B cell (primary cell): ENCODE measurements at regions not wholly inside any gene's neighbourhood (a gene's known extent, or its start where the extent isn't known, plus 50 kb on each side); places are given as distances from the start of the nearest gene placed in this dataset.

ENCODE experiments used
- CTCF ChIP-seq: fragments of 200-600 bp; IDR thresholded peaks from one replicate; pipeline ENCODE4 v1.8.0; 2022; ENCODE audit warnings: antibody characterized with exemption, mild to moderate bottlenecking
- EZH2 ChIP-seq: IDR thresholded peaks from 2 replicates; pipeline ENCODE4 v1.6.1; 2012; ENCODE audit warnings: borderline replicate concordance, low read depth, mild to moderate bottlenecking, moderate library complexity, low read length; ENCODE audit not compliant: insufficient read depth, poor library complexity, severe bottlenecking

GRCh38 chrX:20402956-20403355 is 136.2 kb upstream of the RPS6KA3 start:
- TF ChIP-seq CTCF (no peak), EZH2 (no peak)
